ENCODE measurements at regions not wholly inside any gene's neighbourhood (a gene's known extent, or its start where the extent isn't known, plus 50 kb on each side); places are given as distances from the start of the nearest gene placed in this dataset.

DNA sequence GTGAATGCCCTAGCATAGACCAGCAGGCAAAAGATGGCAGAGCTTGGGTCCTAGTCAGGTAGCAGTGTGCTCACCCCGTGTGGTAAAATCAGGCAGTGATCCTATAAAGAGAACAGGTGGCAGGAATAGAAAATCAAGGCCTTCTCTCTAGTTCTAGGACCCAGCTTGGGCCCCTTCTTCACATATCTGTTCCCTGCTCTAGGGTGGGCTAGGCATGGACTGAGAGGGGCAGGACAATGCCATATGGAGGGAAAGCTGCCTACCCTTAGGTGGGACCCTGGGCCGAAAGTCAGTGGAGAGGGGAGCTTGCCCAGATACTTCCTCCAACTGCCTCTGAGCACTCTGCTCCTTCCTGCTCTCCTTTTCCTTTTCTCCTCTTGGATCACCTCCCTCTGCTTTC, 117.4 kb upstream of the NALF2 start:
- TF ChIP-seq, protein P1, sequence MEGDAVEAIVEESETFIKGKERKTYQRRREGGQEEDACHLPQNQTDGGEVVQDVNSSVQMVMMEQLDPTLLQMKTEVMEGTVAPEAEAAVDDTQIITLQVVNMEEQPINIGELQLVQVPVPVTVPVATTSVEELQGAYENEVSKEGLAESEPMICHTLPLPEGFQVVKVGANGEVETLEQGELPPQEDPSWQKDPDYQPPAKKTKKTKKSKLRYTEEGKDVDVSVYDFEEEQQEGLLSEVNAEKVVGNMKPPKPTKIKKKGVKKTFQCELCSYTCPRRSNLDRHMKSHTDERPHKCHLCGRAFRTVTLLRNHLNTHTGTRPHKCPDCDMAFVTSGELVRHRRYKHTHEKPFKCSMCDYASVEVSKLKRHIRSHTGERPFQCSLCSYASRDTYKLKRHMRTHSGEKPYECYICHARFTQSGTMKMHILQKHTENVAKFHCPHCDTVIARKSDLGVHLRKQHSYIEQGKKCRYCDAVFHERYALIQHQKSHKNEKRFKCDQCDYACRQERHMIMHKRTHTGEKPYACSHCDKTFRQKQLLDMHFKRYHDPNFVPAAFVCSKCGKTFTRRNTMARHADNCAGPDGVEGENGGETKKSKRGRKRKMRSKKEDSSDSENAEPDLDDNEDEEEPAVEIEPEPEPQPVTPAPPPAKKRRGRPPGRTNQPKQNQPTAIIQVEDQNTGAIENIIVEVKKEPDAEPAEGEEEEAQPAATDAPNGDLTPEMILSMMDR (IDR thresholded peaks at IDR 0.05): no peak
- no peak for TF ChIP-seq POLR2AphosphoS5 (IDR thresholded peaks at IDR 0.05)
- TF ChIP-seq POLR2A (IDR thresholded peaks at IDR 0.05): no peak
